ENCODE measurements at regions not wholly inside any gene's neighbourhood (a gene's known extent, or its start where the extent isn't known, plus 50 kb on each side); places are given as distances from the start of the nearest gene placed in this dataset.

GRCh38 chr9:75734802-75735201 is 155.7 kb upstream of the PCSK5 start:
- TF ChIP-seq ZNF138 (tag by site-specific recombination; IDR thresholded peaks at IDR 0.05; ENCODE audit: borderline replicate concordance) = no peak
- TF ChIP-seq ZBTB17 (tag by site-specific recombination; IDR thresholded peaks at IDR 0.05) = no peak
- no peak for TF ChIP-seq CTCF (tag by site-specific recombination; IDR thresholded peaks at IDR 0.05)
- TF ChIP-seq ZNF776 (tag by site-specific recombination; IDR thresholded peaks at IDR 0.05; ENCODE audit: borderline replicate concordance) = no peak
- TF ChIP-seq FEZF1 (tag by site-specific recombination; IDR thresholded peaks at IDR 0.05) = no peak
- no peak for TF ChIP-seq ATF2 (tag by site-specific recombination; IDR thresholded peaks at IDR 0.05; ENCODE audit: low read depth)
- no peak for TF ChIP-seq ZNF747 (tag by site-specific recombination; IDR thresholded peaks at IDR 0.05)
- TF ChIP-seq ZNF274 (IDR thresholded peaks at IDR 0.05; ENCODE audit: low read length) = no peak
- no peak for TF ChIP-seq ZNF274 (tag by site-specific recombination; IDR thresholded peaks at IDR 0.05; ENCODE audit: borderline replicate concordance)
- TF ChIP-seq YY2 (tag by site-specific recombination; IDR thresholded peaks at IDR 0.05) = no peak
- no peak for TF ChIP-seq TRIM28 (IDR thresholded peaks at IDR 0.05; ENCODE audit: borderline replicate concordance, low read length)
- TF ChIP-seq ZSCAN23 (tag by site-specific recombination; IDR thresholded peaks at IDR 0.05) = no peak
- no peak for TF ChIP-seq ZNF513 (tag by site-specific recombination; IDR thresholded peaks at IDR 0.05)
- no peak for TF ChIP-seq REST (tag by site-specific recombination; IDR thresholded peaks at IDR 0.05)

Data from HEK293 (cell line).